Heart right ventricle (tissue), 16 donors: ENCODE measurements at regions not wholly inside any gene's neighbourhood (a gene's known extent, or its start where the extent isn't known, plus 50 kb on each side); places are given as distances from the start of the nearest gene placed in this dataset.

Experiments used
- ATAC-seq, 8 donors: fragments of 200-7000 bp; cut with Tn5 transposase; one replicate each; pipeline ENCODE4 v1.9.1; 2020; ENCODE audit warnings: mild to moderate bottlenecking in 8 of 8, moderate library complexity in 8 of 8, moderate number of reproducible peaks in 1 of 8
- DNase-seq, 2 donors: peaks; one replicate each; pipeline ENCODE4 v3.0.0-alpha.2; 2020
- H3K27ac ChIP-seq, 10 donors: fragments of 200-600 bp; sonication (generic) in 2 of 10; one replicate each; pipeline versions ENCODE4 v1.5.0 to v1.8.0; 2020 to 2022; ENCODE audit warnings: mild to moderate bottlenecking in 3 of 10
- H3K27me3 ChIP-seq, 7 donors: fragments of 200-600 bp; one replicate each; pipeline ENCODE4 v1.8.0; 2021 to 2022; ENCODE audit warnings: mild to moderate bottlenecking in 2 of 7
- H3K36me3 ChIP-seq, 9 donors: fragments of 200-600 bp; sonication (generic) in 1 of 9; one replicate each; pipeline versions ENCODE4 v1.5.0 to v1.8.0; 2020 to 2022; ENCODE audit warnings: mild to moderate bottlenecking in 2 of 9
- H3K4me1 ChIP-seq, 9 donors: fragments of 200-600 bp; sonication (generic) in 1 of 9; one replicate each; pipeline versions ENCODE4 v1.5.0 to v1.8.0; 2020 to 2022; ENCODE audit warnings: mild to moderate bottlenecking in 4 of 9
- H3K4me3 ChIP-seq, 10 donors: fragments of 200-600 bp; sonication (generic) in 2 of 10; one replicate each; pipeline versions ENCODE4 v1.5.0 to v1.8.0; 2020 to 2022; ENCODE audit warnings: mild to moderate bottlenecking in 7 of 10, moderate library complexity in 2 of 10
- H3K9me3 ChIP-seq, 11 donors: fragments of 200-600 bp in 10 of 11; sonication (generic) in 2 of 11; one replicate each; pipeline versions ENCODE4 v1.5.0 to v1.8.0; 2013 to 2022; ENCODE audit warnings: mild to moderate bottlenecking in 2 of 11, control low read depth in 1 of 11, moderate library complexity in 1 of 11
- WGBS, 2 donors: extraction: QIAGEN DNeasy Blood & Tissue Kit; methylation state at CpG; one replicate each; pipeline ENCODE4 v1.1.7; 2013; ENCODE audit warnings: inconsistent platforms in 1 of 2; 5-methylcytosine and 5-hydroxymethylcytosine counted together
- intact Hi-C, 10 donors: fragments of 100-400 bp; cut with DNase I; formaldehyde crosslinking; loops; one replicate each; pipeline versions ENCODE4 v1.11.1 to v1.14.2; 2022
- TF ChIP-seq, protein P1 (sequence below), 9 donors: fragments of 200-600 bp; sonication (generic) in 2 of 9; IDR thresholded peaks; one replicate each; pipeline versions ENCODE4 v1.5.0 to v1.8.0; 2021 to 2022; ENCODE audit warnings: antibody characterized with exemption in 9 of 9, mild to moderate bottlenecking in 5 of 9, moderate library complexity in 1 of 9
- donor health status: Arrhythmogenic right ventricular cardiomyopathy.
- donor health status: ischemic (EF 13 %, LVEDD 7.1; RV severe dilation, severe dysfunction).
- donor health status: healthy with polysubstance abuse.
- donor health status: DM: no; HTN: yes; CAD: no.
- donor health status: DM: no; HTN: no; CAD: no.
- donor health status: ischemic (EF 25% LVEDD 6.9; RV normal size, moderate dysfunction).
- donor health status: ischemic (EF 25% LVEDD 5.7; RV mildly dilated, moderate dysfunction).
- donor health status: healthy.
- donor health status: DM: yes; HTN: yes; CAD: no.
- donor health status: Ischemic cardiomyopathy.
- donor health status: ischemic (EF 35%, LVEDD 5.7; RV mildly dilated, moderate dysfunction).
- donor health status: nonischemic (EF 11% LVEDD 7.7; RV severe dilation, severe dysfunction).
- donor health status: DM: yes; HTN: yes; CAD: no.
- donor health status: PGD.
- donor health status: ischemic (EF 29% LVEDD 5.4; RV normal size, mild dysfunction).
- donor health status: nonischemic (EF 23%, LVEDD 6.1; RV moderate dilation, normal function).

DNA sequence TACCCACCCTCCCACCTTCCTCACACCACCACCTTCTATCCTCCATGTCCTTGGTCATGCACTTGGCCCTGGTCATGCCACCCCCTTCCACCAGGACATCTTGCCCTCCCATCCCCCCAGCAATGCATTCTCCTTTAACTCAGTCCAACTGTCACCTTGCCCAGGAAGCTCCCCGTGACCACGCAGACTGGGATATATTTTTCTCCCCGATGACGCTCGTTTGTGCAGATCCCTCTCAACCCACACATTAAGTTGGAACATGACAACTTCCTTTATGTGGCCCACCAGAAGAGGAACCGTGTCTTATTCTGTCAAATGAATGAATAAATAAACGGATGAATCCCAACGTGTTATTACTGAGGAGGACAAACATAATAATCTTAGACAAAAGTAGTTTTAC is 82.8 kb upstream of the TAS2R1 start:
- Histone ChIP-seq H3K4me1 (no peaks in the 10 kb centered on the region), H3K36me3 (no peaks in the 10 kb centered on the region), H3K27ac (no peak overlapping the region), H3K4me3 (no peak overlapping the region), H3K9me3 (peaks cover 0 to 5% (median 0%) of the 10 kb centered on the region in 11 donors), H3K27me3 (no peaks in the 10 kb centered on the region)
- TF ChIP-seq, protein P1, sequence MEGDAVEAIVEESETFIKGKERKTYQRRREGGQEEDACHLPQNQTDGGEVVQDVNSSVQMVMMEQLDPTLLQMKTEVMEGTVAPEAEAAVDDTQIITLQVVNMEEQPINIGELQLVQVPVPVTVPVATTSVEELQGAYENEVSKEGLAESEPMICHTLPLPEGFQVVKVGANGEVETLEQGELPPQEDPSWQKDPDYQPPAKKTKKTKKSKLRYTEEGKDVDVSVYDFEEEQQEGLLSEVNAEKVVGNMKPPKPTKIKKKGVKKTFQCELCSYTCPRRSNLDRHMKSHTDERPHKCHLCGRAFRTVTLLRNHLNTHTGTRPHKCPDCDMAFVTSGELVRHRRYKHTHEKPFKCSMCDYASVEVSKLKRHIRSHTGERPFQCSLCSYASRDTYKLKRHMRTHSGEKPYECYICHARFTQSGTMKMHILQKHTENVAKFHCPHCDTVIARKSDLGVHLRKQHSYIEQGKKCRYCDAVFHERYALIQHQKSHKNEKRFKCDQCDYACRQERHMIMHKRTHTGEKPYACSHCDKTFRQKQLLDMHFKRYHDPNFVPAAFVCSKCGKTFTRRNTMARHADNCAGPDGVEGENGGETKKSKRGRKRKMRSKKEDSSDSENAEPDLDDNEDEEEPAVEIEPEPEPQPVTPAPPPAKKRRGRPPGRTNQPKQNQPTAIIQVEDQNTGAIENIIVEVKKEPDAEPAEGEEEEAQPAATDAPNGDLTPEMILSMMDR (IDR thresholded peaks at IDR 0.05): no peak
- intact Hi-C loops: no loop called here
- no peak for ATAC-seq
- DNase-seq: no peak
- 66 to 76% methylated on average over 8 of the region's 8 CpGs for WGBS, 2 donors

DNA sequence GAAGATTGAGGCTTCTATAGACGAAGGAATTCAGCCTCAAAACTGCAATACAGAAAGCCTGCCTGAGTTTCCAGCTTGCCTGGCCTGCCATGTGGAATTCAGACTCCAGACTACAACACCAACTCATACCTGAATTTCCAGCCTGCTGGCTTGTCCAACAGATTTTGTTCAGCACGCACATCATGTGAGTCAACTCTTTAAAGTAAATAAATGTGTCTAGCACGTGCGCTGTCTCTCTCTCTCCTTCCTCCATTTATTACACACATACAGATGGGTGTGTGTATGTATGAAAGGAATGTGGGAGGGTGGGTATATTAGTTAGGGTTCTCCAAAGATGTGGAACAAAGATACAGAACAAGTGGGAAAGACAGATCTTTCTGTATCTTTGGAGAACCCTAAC is 82.4 kb upstream of the TAS2R1 start:
- intact Hi-C loops: no loop called here
- no peak overlapping the region for H3K4me3 ChIP-seq
- H3K36me3 ChIP-seq: no peaks in the 10 kb centered on the region
- H3K9me3 ChIP-seq: peaks cover 0 to 5% (median 0%) of the 10 kb centered on the region in 11 donors
- 81 to 89% methylated on average over 4 of the region's 4 CpGs for WGBS, 2 donors
- ATAC-seq (no peak), DNase-seq (no peak)
- H3K4me1 ChIP-seq: no peaks in the 10 kb centered on the region
- no peaks in the 10 kb centered on the region for H3K27me3 ChIP-seq
- TF ChIP-seq, protein P1 (IDR thresholded peaks at IDR 0.05): no peak
- H3K27ac ChIP-seq: no peak overlapping the region

DNA sequence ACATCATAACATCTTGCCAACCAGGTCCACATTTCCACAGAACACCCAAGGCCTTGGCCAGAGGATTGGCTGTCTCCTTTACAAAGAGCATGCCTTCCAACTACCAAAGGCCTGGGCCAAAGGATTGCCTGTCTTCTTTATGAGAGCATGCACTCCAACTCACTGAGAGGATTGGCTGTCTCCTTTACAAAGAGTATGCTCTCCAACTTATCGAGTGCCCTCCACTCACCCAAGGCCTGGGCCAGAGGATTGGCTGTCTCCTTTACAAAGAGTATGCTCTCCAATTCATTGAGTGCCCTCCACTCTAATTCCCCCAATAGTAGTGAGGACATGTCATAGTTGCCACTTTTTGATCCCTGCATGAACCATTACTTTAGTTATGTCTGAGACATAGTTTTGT is 79.9 kb upstream of the TAS2R1 start:
- Histone ChIP-seq H3K27ac (no peak overlapping the region), H3K4me3 (no peak overlapping the region), H3K36me3 (no peaks in the 10 kb centered on the region), H3K27me3 (no peaks in the 10 kb centered on the region), H3K9me3 (peaks cover 0 to 5% (median 0%) of the 10 kb centered on the region in 11 donors), H3K4me1 (no peaks in the 10 kb centered on the region)
- intact Hi-C loops: no loop called here
- ATAC-seq (no peak), DNase-seq (no peak)
- TF ChIP-seq, protein P1 (IDR thresholded peaks at IDR 0.05): no peak
- 83 to 87% methylated on average over 1 of the region's 1 CpG for WGBS, 2 donors

DNA sequence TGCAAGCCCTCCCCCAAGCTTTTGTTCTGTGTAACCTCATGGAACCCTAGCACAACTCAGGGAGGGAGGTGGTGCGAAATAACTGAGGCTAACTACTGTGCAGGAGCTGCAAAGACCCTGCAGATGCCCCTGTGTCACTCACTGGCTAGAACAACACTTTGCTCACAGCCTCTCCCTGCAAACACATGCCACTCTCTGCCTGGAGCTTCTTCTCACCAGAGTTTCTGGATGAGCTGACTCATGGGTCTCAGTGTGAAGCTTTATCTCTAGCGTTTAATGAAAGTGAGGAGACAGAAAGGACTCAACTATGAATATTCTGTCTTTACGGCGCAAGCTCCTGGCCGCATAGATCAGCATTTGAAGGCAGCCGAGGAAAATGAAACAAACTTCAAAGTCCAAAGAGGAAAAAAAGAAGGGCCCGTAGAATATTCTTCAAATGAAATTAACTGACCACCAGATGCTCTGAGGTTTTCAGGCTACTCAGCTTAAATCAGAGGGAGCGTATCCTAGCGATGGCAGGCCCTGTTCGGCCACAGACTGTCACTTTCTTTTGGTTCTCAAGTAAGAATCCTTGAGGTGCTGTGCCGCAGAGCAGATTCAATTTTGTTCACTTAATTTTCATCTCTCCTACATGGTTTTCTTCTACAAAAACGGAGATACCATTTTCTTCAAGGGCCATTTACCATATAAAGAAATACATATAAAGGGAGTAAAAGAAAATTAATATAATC is 77.7 kb upstream of the TAS2R1 start:
- 86 to 87% methylated on average over 12 of the region's 12 CpGs for WGBS, 2 donors
- no peak for ATAC-seq
- intact Hi-C loops: no loop called here
- TF ChIP-seq, protein P1 (IDR thresholded peaks at IDR 0.05): no peak
- Histone ChIP-seq H3K27me3 (no peaks in the 10 kb centered on the region), H3K4me3 (no peak overlapping the region), H3K9me3 (peaks cover 0 to 5% (median 0%) of the 10 kb centered on the region in 11 donors), H3K4me1 (no peaks in the 10 kb centered on the region), H3K36me3 (no peaks in the 10 kb centered on the region), H3K27ac (no peak overlapping the region)
- no peak for DNase-seq
